ENCODE measurements at regions not wholly inside any gene's neighbourhood (a gene's known extent, or its start where the extent isn't known, plus 50 kb on each side); places are given as distances from the start of the nearest gene placed in this dataset.

DNA sequence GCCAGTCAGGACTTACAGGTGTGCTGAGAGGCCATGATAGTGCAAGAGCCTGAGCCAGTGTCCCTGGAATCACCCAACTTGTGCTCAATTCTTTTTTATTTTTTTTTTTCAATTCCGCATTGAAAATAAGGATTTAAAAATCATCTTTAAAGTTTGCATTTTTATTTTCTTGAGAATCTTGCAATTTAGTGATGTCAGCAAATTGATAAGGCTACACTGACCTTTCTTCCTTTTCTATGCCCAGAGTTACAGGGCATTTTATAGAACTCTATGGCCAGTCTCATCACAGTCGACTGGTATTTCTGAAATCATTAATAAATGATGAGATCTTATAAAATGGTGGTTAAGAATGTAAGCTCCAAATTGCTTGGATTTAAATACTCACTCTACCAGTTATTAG, 63.3 kb upstream of the PRKD1 start:
- DNase-seq: no peak
- no peaks in the 10 kb centered on the region for H3K9me2 ChIP-seq
- no peaks in the 10 kb centered on the region; the same call in 1 of the 2 replicates for H3K27me3 ChIP-seq (ENCODE audit: insufficient read depth)
- CTCF ChIA-PET: no interaction called here
- no peaks in the 10 kb centered on the region for H3K36me3 ChIP-seq (replicated peaks in 1 of 2; ENCODE audit: control insufficient read depth in 1 of 2, insufficient read depth in 2 of 2, low read length in 1 of 2)
- 43% methylated on average over 2 of the region's 2 CpGs for WGBS (ENCODE audit: low lambda C conversion rate)
- no peaks in the 10 kb centered on the region for H3K4me1 ChIP-seq (ENCODE audit: control insufficient read depth in 1 of 2, insufficient read depth in 2 of 2, low read depth in 1 of 2, low read length in 1 of 2)
- H3K27ac ChIP-seq (ENCODE audit: low read depth in 2 of 2, low read length in 1 of 2): no peak overlapping the region
- POLR2A ChIA-PET: no interaction called here
- H2AFZ ChIP-seq (ENCODE audit: low read depth): no peak overlapping the region
- no peaks in the 10 kb centered on the region for H4K20me1 ChIP-seq (ENCODE audit: insufficient read depth)
- no peaks in the 10 kb centered on the region for H3K9me3 ChIP-seq
- no peaks in the 10 kb centered on the region for H3K79me2 ChIP-seq (ENCODE audit: insufficient read depth)
- no peak overlapping the region for H3K9ac ChIP-seq
- TF ChIP-seq POLR2AphosphoS5 (IDR thresholded peaks at IDR 0.05; ENCODE audit: low read depth, low read length) (no peak), TEAD4 (IDR thresholded peaks at IDR 0.05; ENCODE audit: borderline replicate concordance, insufficient read depth) (no peak), FOXM1 (IDR thresholded peaks at IDR 0.05; ENCODE audit: low read depth) (no peak), RCOR1 (IDR thresholded peaks at IDR 0.05; ENCODE audit: low read length) (no peak), SMC3 (IDR thresholded peaks at IDR 0.05; ENCODE audit: low read depth, low read length) (no peak), SIN3A (IDR thresholded peaks at IDR 0.05; ENCODE audit: borderline replicate concordance, low read depth, low read length) (no peak), GATA2 (CRISPR knock-in tag; IDR thresholded peaks at IDR 0.05) (no peak), JUND (IDR thresholded peaks at IDR 0.05) (no peak), EP300 (IDR thresholded peaks at IDR 0.05; ENCODE audit: borderline replicate concordance in 1 of 2, low read depth in 1 of 2, low read length in 1 of 2) (no peak), CHD2 (IDR thresholded peaks at IDR 0.05; ENCODE audit: low read length, partially characterized antibody) (no peak), MXI1 (IDR thresholded peaks at IDR 0.05; ENCODE audit: low read depth, low read length) (no peak), EZH2phosphoT487 (IDR thresholded peaks at IDR 0.05; ENCODE audit: borderline replicate concordance, low read depth) (no peak), ELF1 (IDR thresholded peaks at IDR 0.05) (no peak), TAF1 (IDR thresholded peaks at IDR 0.05; ENCODE audit: borderline replicate concordance, low read depth, low read length) (no peak), NRF1 (IDR thresholded peaks at IDR 0.05; ENCODE audit: low read depth, low read length) (no peak), YY1 (IDR thresholded peaks at IDR 0.05; ENCODE audit: low read depth) (no peak)
- TF ChIP-seq, protein P1, sequence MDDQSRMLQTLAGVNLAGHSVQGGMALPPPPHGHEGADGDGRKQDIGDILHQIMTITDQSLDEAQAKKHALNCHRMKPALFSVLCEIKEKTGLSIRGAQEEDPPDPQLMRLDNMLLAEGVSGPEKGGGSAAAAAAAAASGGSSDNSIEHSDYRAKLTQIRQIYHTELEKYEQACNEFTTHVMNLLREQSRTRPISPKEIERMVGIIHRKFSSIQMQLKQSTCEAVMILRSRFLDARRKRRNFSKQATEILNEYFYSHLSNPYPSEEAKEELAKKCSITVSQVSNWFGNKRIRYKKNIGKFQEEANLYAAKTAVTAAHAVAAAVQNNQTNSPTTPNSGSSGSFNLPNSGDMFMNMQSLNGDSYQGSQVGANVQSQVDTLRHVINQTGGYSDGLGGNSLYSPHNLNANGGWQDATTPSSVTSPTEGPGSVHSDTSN (IDR thresholded peaks at IDR 0.05): no peak
- TF ChIP-seq, protein P2, sequence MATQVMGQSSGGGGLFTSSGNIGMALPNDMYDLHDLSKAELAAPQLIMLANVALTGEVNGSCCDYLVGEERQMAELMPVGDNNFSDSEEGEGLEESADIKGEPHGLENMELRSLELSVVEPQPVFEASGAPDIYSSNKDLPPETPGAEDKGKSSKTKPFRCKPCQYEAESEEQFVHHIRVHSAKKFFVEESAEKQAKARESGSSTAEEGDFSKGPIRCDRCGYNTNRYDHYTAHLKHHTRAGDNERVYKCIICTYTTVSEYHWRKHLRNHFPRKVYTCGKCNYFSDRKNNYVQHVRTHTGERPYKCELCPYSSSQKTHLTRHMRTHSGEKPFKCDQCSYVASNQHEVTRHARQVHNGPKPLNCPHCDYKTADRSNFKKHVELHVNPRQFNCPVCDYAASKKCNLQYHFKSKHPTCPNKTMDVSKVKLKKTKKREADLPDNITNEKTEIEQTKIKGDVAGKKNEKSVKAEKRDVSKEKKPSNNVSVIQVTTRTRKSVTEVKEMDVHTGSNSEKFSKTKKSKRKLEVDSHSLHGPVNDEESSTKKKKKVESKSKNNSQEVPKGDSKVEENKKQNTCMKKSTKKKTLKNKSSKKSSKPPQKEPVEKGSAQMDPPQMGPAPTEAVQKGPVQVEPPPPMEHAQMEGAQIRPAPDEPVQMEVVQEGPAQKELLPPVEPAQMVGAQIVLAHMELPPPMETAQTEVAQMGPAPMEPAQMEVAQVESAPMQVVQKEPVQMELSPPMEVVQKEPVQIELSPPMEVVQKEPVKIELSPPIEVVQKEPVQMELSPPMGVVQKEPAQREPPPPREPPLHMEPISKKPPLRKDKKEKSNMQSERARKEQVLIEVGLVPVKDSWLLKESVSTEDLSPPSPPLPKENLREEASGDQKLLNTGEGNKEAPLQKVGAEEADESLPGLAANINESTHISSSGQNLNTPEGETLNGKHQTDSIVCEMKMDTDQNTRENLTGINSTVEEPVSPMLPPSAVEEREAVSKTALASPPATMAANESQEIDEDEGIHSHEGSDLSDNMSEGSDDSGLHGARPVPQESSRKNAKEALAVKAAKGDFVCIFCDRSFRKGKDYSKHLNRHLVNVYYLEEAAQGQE (IDR thresholded peaks at IDR 0.05; ENCODE audit: low read depth, low read length): no peak
- TF ChIP-seq, protein P3, sequence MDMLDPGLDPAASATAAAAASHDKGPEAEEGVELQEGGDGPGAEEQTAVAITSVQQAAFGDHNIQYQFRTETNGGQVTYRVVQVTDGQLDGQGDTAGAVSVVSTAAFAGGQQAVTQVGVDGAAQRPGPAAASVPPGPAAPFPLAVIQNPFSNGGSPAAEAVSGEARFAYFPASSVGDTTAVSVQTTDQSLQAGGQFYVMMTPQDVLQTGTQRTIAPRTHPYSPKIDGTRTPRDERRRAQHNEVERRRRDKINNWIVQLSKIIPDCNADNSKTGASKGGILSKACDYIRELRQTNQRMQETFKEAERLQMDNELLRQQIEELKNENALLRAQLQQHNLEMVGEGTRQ (IDR thresholded peaks at IDR 0.05; ENCODE audit: borderline replicate concordance, low read depth, low read length): no peak
- H3K4me2 ChIP-seq: no peak overlapping the region
- no peak overlapping the region for H3K4me3 ChIP-seq (ENCODE audit: low read depth in 2 of 2, low read length in 1 of 2)
- no peaks in the 10 kb centered on the region for H3F3A ChIP-seq (replicated peaks; ENCODE audit: insufficient read depth)

Data from SK-N-SH (cell line).